Common myeloid progenitor, CD34-positive (primary cell): ENCODE measurements at regions not wholly inside any gene's neighbourhood (a gene's known extent, or its start where the extent isn't known, plus 50 kb on each side); places are given as distances from the start of the nearest gene placed in this dataset.

ENCODE experiments used
- CTCF ChIA-PET: fragments of 350-600 bp; sonication (Branson Sonifier 250); formaldehyde crosslinking; loops from one replicate; lab custom pipeline; 2021; ENCODE audit warnings: antibody characterized with exemption; lab: Charles Lee
- POLR2A ChIA-PET: fragments of 350-600 bp; sonication (Branson Sonifier 250); formaldehyde crosslinking; loops from one replicate; lab custom pipeline; 2021; ENCODE audit warnings: antibody characterized with exemption; lab: Charles Lee
- DNase-seq, 3 donors: peaks; one replicate each; pipeline versions ENCODE4 v3.0.0 to v3.0.0-alpha.2; 2013
- H3K27ac ChIP-seq, 2 experiments: 1 replicate in 1 of 2; 2 replicates in 1 of 2; pipeline ENCODE4 v1.7.0; 2013; ENCODE audit warnings: inconsistent platforms in 2 of 2, low read length in 2 of 2, mild to moderate bottlenecking in 2 of 2, low read depth in 1 of 2, moderate library complexity in 1 of 2; ENCODE audit not compliant: severe bottlenecking in 2 of 2, insufficient read depth in 1 of 2, poor library complexity in 1 of 2
- H3K27me3 ChIP-seq, 5 experiments: replicated peaks in 2 of 5; 1 replicate in 3 of 5; 2 replicates in 2 of 5; pipeline versions ENCODE4 v1.6.1 to v1.7.0; 2013; ENCODE audit warnings: low read length in 4 of 5, mild to moderate bottlenecking in 2 of 5, moderate library complexity in 2 of 5, inconsistent platforms in 1 of 5; ENCODE audit not compliant: insufficient read depth in 5 of 5, control insufficient read depth in 4 of 5
- H3K36me3 ChIP-seq, 4 experiments: 1 replicate in 2 of 4; 2 replicates in 2 of 4; pipeline versions ENCODE4 v1.6.1 to v1.7.0; 2013; ENCODE audit warnings: low read length in 3 of 4, control low read depth in 1 of 4, mild to moderate bottlenecking in 1 of 4; ENCODE audit not compliant: control insufficient read depth in 4 of 4, insufficient read depth in 4 of 4
- H3K4me1 ChIP-seq, 4 experiments: 1 replicate in 3 of 4; 2 replicates in 1 of 4; pipeline versions ENCODE4 v1.6.1 to v1.7.1; 2013; ENCODE audit warnings: low read length in 3 of 4, mild to moderate bottlenecking in 3 of 4, control low read depth in 1 of 4, inconsistent platforms in 1 of 4, moderate library complexity in 1 of 4; ENCODE audit not compliant: control insufficient read depth in 4 of 4, insufficient read depth in 4 of 4; ENCODE audit errors: control extremely low read depth in 1 of 4
- H3K4me3 ChIP-seq, 7 experiments: 1 replicate in 4 of 7; 2 replicates in 3 of 7; pipeline versions ENCODE4 v1.5.1 to v1.7.0; 2013; ENCODE audit warnings: mild to moderate bottlenecking in 7 of 7, low read length in 6 of 7, moderate library complexity in 6 of 7, inconsistent platforms in 2 of 7, low read depth in 2 of 7, control low read depth in 1 of 7; ENCODE audit not compliant: insufficient read depth in 4 of 7, control insufficient read depth in 1 of 7; ENCODE audit errors: extremely low read depth in 1 of 7
- H3K9me3 ChIP-seq, 5 experiments: 1 replicate in 4 of 5; 2 replicates in 1 of 5; pipeline versions ENCODE4 v1.6.1 to v1.7.1; 2013; ENCODE audit warnings: low read length in 4 of 5, mild to moderate bottlenecking in 2 of 5, inconsistent platforms in 1 of 5, low read depth in 1 of 5, moderate library complexity in 1 of 5; ENCODE audit not compliant: control insufficient read depth in 4 of 5, insufficient read depth in 2 of 5; ENCODE audit errors: control extremely low read depth in 1 of 5
- WGBS: methylation state at CpG from one replicate; pipeline ENCODE4 v1.1.5; 2013; ENCODE audit not compliant: insufficient coverage; 5-methylcytosine and 5-hydroxymethylcytosine counted together

DNA sequence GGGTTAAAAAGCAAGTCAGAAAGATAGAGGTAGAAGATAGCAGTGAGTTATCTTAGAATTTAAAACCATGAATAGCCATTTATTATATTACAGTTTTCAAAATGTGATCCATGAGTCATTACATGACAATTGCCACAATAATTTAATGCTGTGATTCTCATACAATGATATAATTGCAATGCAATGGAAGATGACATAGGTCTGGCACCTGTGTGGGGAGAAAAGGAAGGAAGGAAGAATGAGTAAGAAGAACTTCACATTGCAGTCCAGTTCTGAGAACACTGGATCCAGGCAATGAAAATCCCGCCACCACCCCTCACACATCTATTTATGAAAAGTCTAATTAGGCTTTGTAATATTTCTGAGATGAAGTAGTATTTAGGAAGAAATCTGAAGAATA lies 738.1 kb upstream of the LINC00305 start:
- no peaks in the 10 kb centered on the region for H3K9me3 ChIP-seq
- no peaks in the 10 kb centered on the region for H3K4me1 ChIP-seq
- no peak for DNase-seq
- no peak overlapping the region for H3K4me3 ChIP-seq
- no peaks in the 10 kb centered on the region for H3K36me3 ChIP-seq
- no peaks in the 10 kb centered on the region for H3K27me3 ChIP-seq
- POLR2A ChIA-PET = no interaction called here
- WGBS = no CpG with 5 or more reads among the region's 1 CpG
- H3K27ac ChIP-seq = no peak overlapping the region
- CTCF ChIA-PET = no interaction called here

DNA sequence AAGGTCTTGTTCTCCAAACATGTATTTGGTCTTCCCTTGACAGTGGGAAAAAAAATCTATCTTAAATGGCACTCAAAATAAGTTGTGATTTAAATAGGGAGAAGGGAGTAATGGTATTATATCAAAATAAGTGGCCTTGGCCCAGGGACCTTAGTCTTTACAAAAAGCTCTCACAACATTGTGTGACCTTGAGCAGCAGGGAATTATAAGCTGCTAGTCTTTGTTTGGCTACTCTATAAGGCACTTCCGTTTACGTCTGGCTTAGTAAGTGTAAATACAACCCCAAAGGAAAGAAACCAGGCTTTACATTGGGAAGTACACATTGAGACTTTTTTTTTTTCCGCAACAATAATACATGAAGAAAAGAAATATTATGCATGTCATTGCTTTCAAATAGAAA lies 734.0 kb upstream of the LINC00305 start:
- ChIA-PET CTCF (no interaction called here), POLR2A (no interaction called here)
- no CpG with 5 or more reads among the region's 3 CpGs for WGBS
- H3K4me3 ChIP-seq = no peak overlapping the region
- no peaks in the 10 kb centered on the region for H3K36me3 ChIP-seq
- no peaks in the 10 kb centered on the region for H3K4me1 ChIP-seq
- no peaks in the 10 kb centered on the region for H3K9me3 ChIP-seq
- no peaks in the 10 kb centered on the region for H3K27me3 ChIP-seq
- DNase-seq = no peak
- H3K27ac ChIP-seq = no peak overlapping the region

DNA sequence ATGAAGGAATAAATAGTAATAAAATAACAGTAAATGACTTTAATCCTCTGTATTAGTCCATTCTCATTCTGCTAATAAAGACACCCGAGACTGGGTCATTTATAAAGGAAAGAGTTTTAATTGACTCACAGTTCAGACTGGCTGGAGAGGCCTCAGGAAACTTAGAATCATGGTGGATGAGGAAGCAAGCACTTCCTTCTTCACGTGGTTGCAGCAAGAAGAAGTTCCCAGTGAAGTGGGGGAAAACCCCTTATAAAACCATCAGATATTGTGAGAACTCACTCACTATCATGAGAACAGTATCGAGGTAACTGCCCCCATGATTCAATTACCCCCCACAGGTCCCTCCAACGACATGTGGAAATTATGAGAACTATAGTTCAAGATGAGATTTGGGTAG lies 727.9 kb upstream of the LINC00305 start:
- CTCF ChIA-PET = no interaction called here
- Histone ChIP-seq H3K27ac (no peak overlapping the region), H3K9me3 (no peaks in the 10 kb centered on the region), H3K4me1 (no peaks in the 10 kb centered on the region), H3K36me3 (no peaks in the 10 kb centered on the region), H3K4me3 (no peak overlapping the region), H3K27me3 (no peaks in the 10 kb centered on the region)
- no CpG with 5 or more reads among the region's 4 CpGs for WGBS
- POLR2A ChIA-PET = no interaction called here
- DNase-seq = no peak

DNA sequence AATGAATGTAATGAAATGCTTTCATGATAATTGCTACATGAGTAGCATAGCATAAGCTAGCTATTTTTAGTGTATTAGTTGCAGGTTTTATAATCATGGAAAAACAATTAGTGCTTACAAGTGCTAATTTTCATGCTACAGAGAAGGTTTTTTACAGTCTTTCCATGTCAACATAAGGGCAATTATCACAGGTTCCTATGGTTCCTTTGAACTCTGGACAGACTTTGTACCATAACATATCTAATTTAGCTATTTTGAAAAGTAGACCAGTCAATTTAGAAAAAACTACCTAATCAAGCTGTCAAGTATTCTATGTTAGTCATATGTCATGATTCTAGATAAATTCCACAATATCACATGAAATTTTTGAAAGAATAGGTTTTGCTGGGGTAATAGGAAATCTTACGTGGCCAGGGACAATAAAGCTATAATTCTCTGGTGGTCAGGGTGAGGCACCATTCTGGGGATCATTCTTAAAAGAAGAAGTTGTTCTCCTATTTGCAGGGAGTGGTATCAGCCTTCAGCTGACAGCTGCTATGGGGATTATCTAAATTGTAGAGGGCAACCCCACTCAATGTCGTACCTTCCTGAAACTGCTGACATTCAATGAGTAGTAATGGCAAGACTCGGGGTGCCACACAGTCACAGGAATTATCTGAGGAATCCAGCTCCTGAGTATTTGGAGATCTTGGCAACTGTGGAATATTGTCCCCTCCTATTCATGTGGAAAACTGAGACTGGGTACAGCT lies 724.0 kb upstream of the LINC00305 start:
- POLR2A ChIA-PET = no interaction called here
- Histone ChIP-seq H3K4me1 (no peaks in the 10 kb centered on the region), H3K36me3 (no peaks in the 10 kb centered on the region), H3K27ac (no peak overlapping the region), H3K9me3 (no peaks in the 10 kb centered on the region), H3K27me3 (no peaks in the 10 kb centered on the region), H3K4me3 (no peak overlapping the region)
- 97% methylated on average over 3 of the region's 3 CpGs for WGBS
- CTCF ChIA-PET = interaction anchor here (1.7 kb wide), 1 partner anchor 23 kb away, joined by 3 read pairs; no protein-coding TSS in a partner anchor
- no peak for DNase-seq

DNA sequence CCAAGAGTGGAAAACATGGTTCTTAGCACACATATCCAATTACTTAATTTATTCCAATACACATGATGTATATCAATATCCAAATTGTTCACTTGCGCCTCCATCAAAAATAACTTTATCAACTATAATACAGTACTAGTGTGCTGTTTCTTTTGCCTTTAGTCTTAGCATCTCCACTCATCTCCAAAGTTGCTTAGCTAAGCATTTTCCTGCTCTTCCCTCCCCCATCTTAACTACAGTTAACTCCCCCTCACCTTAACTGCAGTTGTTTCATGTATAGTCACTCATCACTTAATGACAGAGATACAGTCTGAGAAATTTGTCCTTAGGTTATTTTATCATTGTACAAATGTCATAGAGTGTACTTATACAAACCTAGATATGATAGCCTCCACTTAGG lies 705.2 kb upstream of the LINC00305 start:
- DNase-seq = no peak
- 100% methylated on average over 1 of the region's 1 CpG for WGBS
- no peak overlapping the region for H3K27ac ChIP-seq
- H3K36me3 ChIP-seq = no peaks in the 10 kb centered on the region
- CTCF ChIA-PET = no interaction called here
- no peaks in the 10 kb centered on the region for H3K9me3 ChIP-seq
- POLR2A ChIA-PET = no interaction called here
- no peaks in the 10 kb centered on the region for H3K4me1 ChIP-seq
- H3K27me3 ChIP-seq = no peaks in the 10 kb centered on the region
- no peak overlapping the region for H3K4me3 ChIP-seq

DNA sequence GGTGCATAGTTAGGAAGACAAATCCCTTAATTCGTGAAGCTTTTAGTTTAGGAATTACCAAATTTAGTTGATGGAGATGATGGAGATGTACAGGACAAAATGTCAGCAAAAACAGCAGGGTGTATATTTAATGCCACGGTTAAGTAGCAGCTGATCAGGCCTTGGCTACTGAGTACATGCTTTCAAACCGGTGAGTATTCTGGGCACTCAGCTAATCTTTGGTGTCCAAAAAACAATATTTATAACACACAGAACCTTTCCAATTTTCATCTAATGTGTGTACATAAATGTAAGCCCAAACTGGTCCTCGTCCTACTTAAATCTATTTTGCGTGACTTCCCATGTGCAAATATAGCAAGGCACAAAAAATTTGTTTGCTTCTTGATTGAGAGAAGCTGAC lies 703.4 kb upstream of the LINC00305 start:
- H3K36me3 ChIP-seq = no peaks in the 10 kb centered on the region
- no peaks in the 10 kb centered on the region for H3K4me1 ChIP-seq
- no peak for DNase-seq
- no peaks in the 10 kb centered on the region for H3K27me3 ChIP-seq
- no peak overlapping the region for H3K27ac ChIP-seq
- ChIA-PET POLR2A (no interaction called here), CTCF (no interaction called here)
- 100% methylated on average over 3 of the region's 5 CpGs for WGBS
- no peak overlapping the region for H3K4me3 ChIP-seq
- H3K9me3 ChIP-seq = no peaks in the 10 kb centered on the region

DNA sequence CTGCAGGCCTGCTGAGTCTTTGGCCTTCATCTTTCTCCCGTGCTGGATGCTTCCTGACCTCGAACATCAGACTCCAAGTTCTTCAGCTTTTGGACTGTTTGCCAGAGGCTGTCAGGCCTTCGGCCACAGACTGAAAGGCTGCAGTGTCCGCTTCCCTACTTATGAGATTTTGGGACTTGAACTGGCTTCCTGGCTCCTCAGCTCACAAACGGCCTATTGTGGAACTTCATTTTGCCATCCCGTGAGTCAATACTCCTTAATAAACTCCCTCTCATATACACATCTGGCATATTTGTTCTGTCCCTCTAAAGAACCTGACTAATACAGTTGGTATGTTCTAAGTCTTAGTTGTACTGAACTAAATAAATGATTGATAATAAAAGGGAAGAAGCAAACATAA lies 702.8 kb upstream of the LINC00305 start:
- POLR2A ChIA-PET = no interaction called here
- Histone ChIP-seq H3K27ac (no peak overlapping the region), H3K4me1 (no peaks in the 10 kb centered on the region), H3K9me3 (no peaks in the 10 kb centered on the region), H3K4me3 (no peak overlapping the region), H3K27me3 (no peaks in the 10 kb centered on the region), H3K36me3 (no peaks in the 10 kb centered on the region)
- no peak for DNase-seq
- 97% methylated on average over 4 of the region's 6 CpGs for WGBS
- CTCF ChIA-PET = no interaction called here
